ENCODE measurements at regions not wholly inside any gene's neighbourhood (a gene's known extent, or its start where the extent isn't known, plus 50 kb on each side); places are given as distances from the start of the nearest gene placed in this dataset.

- H3K27ac ChIP-seq (replicated peaks): no peak overlapping the region
- no peak overlapping the region for H3K4me3 ChIP-seq
- TF ChIP-seq, protein P1, sequence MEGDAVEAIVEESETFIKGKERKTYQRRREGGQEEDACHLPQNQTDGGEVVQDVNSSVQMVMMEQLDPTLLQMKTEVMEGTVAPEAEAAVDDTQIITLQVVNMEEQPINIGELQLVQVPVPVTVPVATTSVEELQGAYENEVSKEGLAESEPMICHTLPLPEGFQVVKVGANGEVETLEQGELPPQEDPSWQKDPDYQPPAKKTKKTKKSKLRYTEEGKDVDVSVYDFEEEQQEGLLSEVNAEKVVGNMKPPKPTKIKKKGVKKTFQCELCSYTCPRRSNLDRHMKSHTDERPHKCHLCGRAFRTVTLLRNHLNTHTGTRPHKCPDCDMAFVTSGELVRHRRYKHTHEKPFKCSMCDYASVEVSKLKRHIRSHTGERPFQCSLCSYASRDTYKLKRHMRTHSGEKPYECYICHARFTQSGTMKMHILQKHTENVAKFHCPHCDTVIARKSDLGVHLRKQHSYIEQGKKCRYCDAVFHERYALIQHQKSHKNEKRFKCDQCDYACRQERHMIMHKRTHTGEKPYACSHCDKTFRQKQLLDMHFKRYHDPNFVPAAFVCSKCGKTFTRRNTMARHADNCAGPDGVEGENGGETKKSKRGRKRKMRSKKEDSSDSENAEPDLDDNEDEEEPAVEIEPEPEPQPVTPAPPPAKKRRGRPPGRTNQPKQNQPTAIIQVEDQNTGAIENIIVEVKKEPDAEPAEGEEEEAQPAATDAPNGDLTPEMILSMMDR (IDR thresholded peaks at IDR 0.05; ENCODE audit: borderline replicate concordance): no peak
- no peaks in the 10 kb centered on the region for H3K9me3 ChIP-seq (replicated peaks)
- intact Hi-C loops (cut with micrococcal nuclease): no loop called here
- DNase-seq: no peak
- H3K36me3 ChIP-seq: no peaks in the 10 kb centered on the region
- no peaks in the 10 kb centered on the region for H3K27me3 ChIP-seq (ENCODE audit: low read depth)
- no peaks in the 10 kb centered on the region for H3K4me1 ChIP-seq
These were observed 324.8 kb upstream of the MEIS1 start for GRCh38 chr2:66110086-66110485.

- intact Hi-C loops (cut with micrococcal nuclease): no loop called here
- TF ChIP-seq, protein P1 (IDR thresholded peaks at IDR 0.05; ENCODE audit: borderline replicate concordance): no peak
- no peak for DNase-seq
- H3K27me3 ChIP-seq (ENCODE audit: low read depth): no peaks in the 10 kb centered on the region
- no peaks in the 10 kb centered on the region for H3K9me3 ChIP-seq (replicated peaks)
- no peaks in the 10 kb centered on the region for H3K36me3 ChIP-seq
- no peaks in the 10 kb centered on the region for H3K4me1 ChIP-seq
- H3K27ac ChIP-seq (replicated peaks): no peak overlapping the region
- H3K4me3 ChIP-seq: no peak overlapping the region
These were observed 325.5 kb upstream of the MEIS1 start for GRCh38 chr2:66109419-66109818.

- Histone ChIP-seq H3K9me3 (replicated peaks) (no peaks in the 10 kb centered on the region), H3K4me1 (no peaks in the 10 kb centered on the region), H3K27me3 (ENCODE audit: low read depth) (no peaks in the 10 kb centered on the region), H3K27ac (replicated peaks) (no peak overlapping the region), H3K4me3 (no peak overlapping the region), H3K36me3 (no peaks in the 10 kb centered on the region)
- DNase-seq: no peak
- TF ChIP-seq, protein P1 (IDR thresholded peaks at IDR 0.05; ENCODE audit: borderline replicate concordance): no peak
- intact Hi-C loops (cut with micrococcal nuclease): no loop called here
These were observed 329.7 kb upstream of the MEIS1 start for GRCh38 chr2:66105066-66105753.

DNA sequence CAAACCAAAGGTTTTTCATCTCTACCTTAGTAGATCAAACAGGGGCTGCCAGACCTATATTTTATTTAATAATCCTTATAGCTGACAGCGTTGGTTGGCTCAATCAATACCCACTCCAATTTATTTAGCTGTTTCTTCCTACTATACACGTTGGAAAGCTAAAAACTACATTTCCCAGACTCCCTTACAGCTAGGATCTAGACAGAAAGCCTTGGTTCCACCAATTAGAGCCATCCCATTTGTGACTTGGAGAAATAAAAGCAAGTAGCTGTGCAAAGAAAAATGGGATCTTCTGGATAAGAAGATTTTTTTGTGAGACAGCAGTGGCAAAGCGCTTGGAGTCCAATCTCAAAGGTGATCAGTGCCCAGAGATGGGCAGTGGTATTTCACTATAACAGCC lies 331.3 kb upstream of the MEIS1 start:
- Histone ChIP-seq H3K36me3 (no peaks in the 10 kb centered on the region), H3K4me3 (no peak overlapping the region), H3K4me1 (no peaks in the 10 kb centered on the region), H3K27me3 (ENCODE audit: low read depth) (no peaks in the 10 kb centered on the region), H3K27ac (replicated peaks) (no peak overlapping the region), H3K9me3 (replicated peaks) (no peaks in the 10 kb centered on the region)
- intact Hi-C loops (cut with micrococcal nuclease): no loop called here
- TF ChIP-seq, protein P1 (IDR thresholded peaks at IDR 0.05; ENCODE audit: borderline replicate concordance): no peak
- DNase-seq: no peak

- intact Hi-C loops (cut with micrococcal nuclease): no loop called here
- H3K9me3 ChIP-seq (replicated peaks): no peaks in the 10 kb centered on the region
- no peaks in the 10 kb centered on the region for H3K27me3 ChIP-seq (ENCODE audit: low read depth)
- no peak overlapping the region for H3K4me3 ChIP-seq
- TF ChIP-seq, protein P1 (IDR thresholded peaks at IDR 0.05; ENCODE audit: borderline replicate concordance): no peak
- no peak for DNase-seq
- no peaks in the 10 kb centered on the region for H3K4me1 ChIP-seq
- no peak overlapping the region for H3K27ac ChIP-seq (replicated peaks)
- no peaks in the 10 kb centered on the region for H3K36me3 ChIP-seq
These were observed 333.7 kb upstream of the MEIS1 start for GRCh38 chr2:66101206-66101605.
